SK-N-MC (cell line): ENCODE measurements at regions not wholly inside any gene's neighbourhood (a gene's known extent, or its start where the extent isn't known, plus 50 kb on each side); places are given as distances from the start of the nearest gene placed in this dataset.

Source experiments
- EZH2 ChIP-seq: fragments of 200-600 bp; sonication (generic); IDR thresholded peaks from one replicate; pipeline ENCODE4 v1.6.1; 2017; ENCODE audit warnings: antibody characterized with exemption
- FOXP2 ChIP-seq: optimal IDR thresholded peaks from 2 replicates; pipeline ENCODE3; 2011; ENCODE audit warnings: mild to moderate bottlenecking, moderate library complexity; ENCODE audit not compliant: insufficient read depth; ENCODE audit errors: extremely low read length, control extremely low read depth
- POLR2AphosphoS5 ChIP-seq: IDR thresholded peaks from 2 replicates; pipeline ENCODE4 v1.6.1; 2012; ENCODE audit warnings: mild to moderate bottlenecking, low read depth, low read length, borderline replicate concordance

GRCh38 chr2:177315364-177315763, 50.8 kb upstream of the NFE2L2 start:
- TF ChIP-seq EZH2 = no peak
- no peak for TF ChIP-seq POLR2AphosphoS5
- TF ChIP-seq FOXP2 = no peak
